ENCODE measurements at regions not wholly inside any gene's neighbourhood (a gene's known extent, or its start where the extent isn't known, plus 50 kb on each side); places are given as distances from the start of the nearest gene placed in this dataset.

DNA sequence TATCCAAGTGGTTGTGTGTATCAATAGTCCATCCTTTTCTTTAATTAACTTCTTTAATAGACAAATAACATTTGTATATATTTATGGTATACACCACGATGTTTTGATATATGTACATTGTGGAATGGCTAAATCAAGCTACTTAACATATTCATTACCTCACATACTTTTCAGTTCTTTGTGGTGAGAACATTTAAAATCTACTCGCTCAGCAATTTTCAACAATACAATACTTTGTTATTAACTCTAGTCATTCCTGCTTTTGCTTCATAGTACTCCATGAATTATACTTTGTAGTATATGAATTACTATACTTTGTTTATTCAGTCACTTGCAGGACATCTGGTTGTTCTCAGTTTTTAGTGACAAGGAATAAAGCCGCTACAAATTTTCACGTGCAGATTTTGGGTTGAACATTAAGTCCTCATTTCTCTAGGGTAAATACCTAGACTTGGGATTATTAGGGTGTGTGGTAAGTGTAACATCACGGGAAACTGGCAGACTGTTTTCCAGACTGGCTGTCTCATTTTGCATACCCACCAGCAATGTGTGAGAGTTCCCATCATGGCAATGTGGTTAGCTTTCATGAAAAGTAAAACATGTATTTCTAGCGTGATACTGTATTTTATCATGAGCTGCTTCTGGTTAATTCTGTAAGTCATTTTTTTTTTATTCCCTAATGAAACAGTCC is 354.4 kb upstream of the WWC1 start:
- no peak for TF ChIP-seq POLR2A (IDR thresholded peaks at IDR 0.05)
- TF ChIP-seq, protein P1, sequence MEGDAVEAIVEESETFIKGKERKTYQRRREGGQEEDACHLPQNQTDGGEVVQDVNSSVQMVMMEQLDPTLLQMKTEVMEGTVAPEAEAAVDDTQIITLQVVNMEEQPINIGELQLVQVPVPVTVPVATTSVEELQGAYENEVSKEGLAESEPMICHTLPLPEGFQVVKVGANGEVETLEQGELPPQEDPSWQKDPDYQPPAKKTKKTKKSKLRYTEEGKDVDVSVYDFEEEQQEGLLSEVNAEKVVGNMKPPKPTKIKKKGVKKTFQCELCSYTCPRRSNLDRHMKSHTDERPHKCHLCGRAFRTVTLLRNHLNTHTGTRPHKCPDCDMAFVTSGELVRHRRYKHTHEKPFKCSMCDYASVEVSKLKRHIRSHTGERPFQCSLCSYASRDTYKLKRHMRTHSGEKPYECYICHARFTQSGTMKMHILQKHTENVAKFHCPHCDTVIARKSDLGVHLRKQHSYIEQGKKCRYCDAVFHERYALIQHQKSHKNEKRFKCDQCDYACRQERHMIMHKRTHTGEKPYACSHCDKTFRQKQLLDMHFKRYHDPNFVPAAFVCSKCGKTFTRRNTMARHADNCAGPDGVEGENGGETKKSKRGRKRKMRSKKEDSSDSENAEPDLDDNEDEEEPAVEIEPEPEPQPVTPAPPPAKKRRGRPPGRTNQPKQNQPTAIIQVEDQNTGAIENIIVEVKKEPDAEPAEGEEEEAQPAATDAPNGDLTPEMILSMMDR (IDR thresholded peaks at IDR 0.05) = no peak
- no peak for TF ChIP-seq EP300 (IDR thresholded peaks at IDR 0.05; ENCODE audit: low read depth)

Data from transverse colon (tissue), 3 donors.